Ovary (tissue), 3 donors: ENCODE measurements at regions not wholly inside any gene's neighbourhood (a gene's known extent, or its start where the extent isn't known, plus 50 kb on each side); places are given as distances from the start of the nearest gene placed in this dataset.

Experiments
- EP300 ChIP-seq: sonication (generic); formaldehyde crosslinking; IDR thresholded peaks from one replicate; pipeline ENCODE4 v1.6.1; 2017; ENCODE audit warnings: antibody characterized with exemption
- POLR2A ChIP-seq: fragments of 450-650 bp; IDR thresholded peaks from one replicate; pipeline ENCODE4 v1.6.1; 2017; ENCODE audit warnings: antibody characterized with exemption, mild to moderate bottlenecking, moderate library complexity
- TF ChIP-seq, protein P1 (sequence below), 3 donors: fragments of 450-650 bp in 2 of 3; fragments of 200-600 bp in 1 of 3; IDR thresholded peaks; one replicate each; pipeline versions ENCODE4 v1.5.1 to v1.8.0; 2016 to 2022; ENCODE audit warnings: antibody characterized with exemption in 3 of 3, mild to moderate bottlenecking in 1 of 3
- donor health status: DM: no; HTN: no; CAD: no.

DNA sequence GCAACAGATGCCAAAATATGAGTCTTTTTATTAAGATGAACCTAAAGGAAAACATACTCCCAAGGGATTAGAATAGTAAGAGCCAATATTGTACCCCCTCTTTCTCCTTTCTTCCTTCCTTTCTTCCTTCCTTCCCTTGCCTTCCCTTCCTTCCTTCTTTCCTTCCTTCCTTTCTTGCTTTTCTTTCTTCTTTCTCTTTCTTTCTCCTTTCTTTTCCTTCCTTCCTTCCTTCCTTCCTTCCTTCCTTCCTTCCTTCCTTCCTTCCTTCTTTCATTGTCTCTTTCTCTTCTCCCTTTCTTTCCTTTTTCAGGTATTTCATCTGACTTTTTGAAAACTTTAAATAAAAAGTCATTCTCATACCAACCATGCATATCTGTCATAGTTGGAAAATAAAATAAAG lies 892.5 kb downstream of the LRFN5 start:
- no peak for TF ChIP-seq POLR2A
- TF ChIP-seq, protein P1, sequence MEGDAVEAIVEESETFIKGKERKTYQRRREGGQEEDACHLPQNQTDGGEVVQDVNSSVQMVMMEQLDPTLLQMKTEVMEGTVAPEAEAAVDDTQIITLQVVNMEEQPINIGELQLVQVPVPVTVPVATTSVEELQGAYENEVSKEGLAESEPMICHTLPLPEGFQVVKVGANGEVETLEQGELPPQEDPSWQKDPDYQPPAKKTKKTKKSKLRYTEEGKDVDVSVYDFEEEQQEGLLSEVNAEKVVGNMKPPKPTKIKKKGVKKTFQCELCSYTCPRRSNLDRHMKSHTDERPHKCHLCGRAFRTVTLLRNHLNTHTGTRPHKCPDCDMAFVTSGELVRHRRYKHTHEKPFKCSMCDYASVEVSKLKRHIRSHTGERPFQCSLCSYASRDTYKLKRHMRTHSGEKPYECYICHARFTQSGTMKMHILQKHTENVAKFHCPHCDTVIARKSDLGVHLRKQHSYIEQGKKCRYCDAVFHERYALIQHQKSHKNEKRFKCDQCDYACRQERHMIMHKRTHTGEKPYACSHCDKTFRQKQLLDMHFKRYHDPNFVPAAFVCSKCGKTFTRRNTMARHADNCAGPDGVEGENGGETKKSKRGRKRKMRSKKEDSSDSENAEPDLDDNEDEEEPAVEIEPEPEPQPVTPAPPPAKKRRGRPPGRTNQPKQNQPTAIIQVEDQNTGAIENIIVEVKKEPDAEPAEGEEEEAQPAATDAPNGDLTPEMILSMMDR (IDR thresholded peaks at IDR 0.05) = no peak
- TF ChIP-seq EP300 = no peak
